HS-5 (cell line): ENCODE measurements at regions not wholly inside any gene's neighbourhood (a gene's known extent, or its start where the extent isn't known, plus 50 kb on each side); places are given as distances from the start of the nearest gene placed in this dataset.
A peak's percentile ranks its signal among the peaks of the same experiment; 100 is the strongest.

Experiments
- DNase-seq: peaks from one replicate; pipeline ENCODE4 v3.0.0-alpha.2; 2012; ENCODE audit warnings: low read depth

- DNase-seq, result no peak
Observed at GRCh38 chr2:65566617-65567016, 134.2 kb upstream of the SPRED2 start.

GRCh38 chr2:65565681-65566080 lies 133.3 kb upstream of the SPRED2 start:
- no peak for DNase-seq

GRCh38 chr2:65564299-65564698 lies 131.9 kb upstream of the SPRED2 start:
- DNase-seq, result no peak

- no peak for DNase-seq
Observed at GRCh38 chr2:65562890-65563289, 130.5 kb upstream of the SPRED2 start.

GRCh38 chr2:65558743-65559142 lies 126.3 kb upstream of the SPRED2 start:
- DNase-seq, result no peak

GRCh38 chr2:65557616-65558573 lies 125.5 kb upstream of the SPRED2 start:
- no peak for DNase-seq

- DNase-seq, result peak; percentile 39
Observed at GRCh38 chr2:65554765-65555591, 122.6 kb upstream of the SPRED2 start.

GRCh38 chr2:65553504-65554074 lies 121.2 kb upstream of the SPRED2 start:
- DNase-seq, result no peak

- no peak for DNase-seq
Observed at GRCh38 chr2:65551528-65551927, 119.1 kb upstream of the SPRED2 start.

- DNase-seq, result no peak
Observed at GRCh38 chr2:65550246-65550645, 117.8 kb upstream of the SPRED2 start.

GRCh38 chr2:65549631-65550030 lies 117.2 kb upstream of the SPRED2 start:
- no peak for DNase-seq

- DNase-seq, result no peak
Observed at GRCh38 chr2:65549257-65549627, 116.8 kb upstream of the SPRED2 start.

GRCh38 chr2:65548576-65549256 lies 116.3 kb upstream of the SPRED2 start:
- DNase-seq, result no peak

- no peak for DNase-seq
Observed at GRCh38 chr2:65548064-65548463, 115.7 kb upstream of the SPRED2 start.

- DNase-seq, result peak; percentile 41
Observed at GRCh38 chr2:65545837-65546805, 113.7 kb upstream of the SPRED2 start.

- no peak for DNase-seq
Observed at GRCh38 chr2:65541773-65542172, 109.4 kb upstream of the SPRED2 start.

- DNase-seq, result no peak
Observed at GRCh38 chr2:65539633-65540032, 107.2 kb upstream of the SPRED2 start.

GRCh38 chr2:65537651-65538385 lies 105.4 kb upstream of the SPRED2 start:
- DNase-seq, result no peak

GRCh38 chr2:65536596-65536995 lies 104.2 kb upstream of the SPRED2 start:
- no peak for DNase-seq

GRCh38 chr2:65532937-65533336 lies 100.5 kb upstream of the SPRED2 start:
- DNase-seq, result no peak
